K562 (cell line): ENCODE measurements at regions not wholly inside any gene's neighbourhood (a gene's known extent, or its start where the extent isn't known, plus 50 kb on each side); places are given as distances from the start of the nearest gene placed in this dataset.

Experiments used
- ATAC-seq: fragments of 200-7000 bp; cut with Tn5 transposase; 3 replicates; pipeline ENCODE4 v1.9.1; 2020; ENCODE audit warnings: moderate library complexity
- BruUV-seq: library from RNA; stranded (reverse); fragments of 400-500 nt; replicated peaks from 2 replicates; lab custom pipeline; 2021; lab: Mats Ljungman, UMichigan
- CTCF ChIA-PET: fragments of 300-600 bp; formaldehyde crosslinking; extraction: SDS; loops from one replicate; lab custom pipeline; 2021; ENCODE audit warnings: low intra/inter-chr PET ratio; lab: Yijun Ruan, JAX
- POLR2A ChIA-PET: fragments of 300-600, 350-650 bp; sonication (Branson Sonifier 250); formaldehyde crosslinking; extraction: SDS; loops from one replicate; lab custom pipeline; 2021; ENCODE audit warnings: antibody characterized with exemption, inconsistent platforms; lab: Yijun Ruan, JAX
- DNase-seq, 4 experiments: peaks; one replicate each; pipeline versions ENCODE4 v3.0.0 to v3.0.0-alpha.2; 2011 to 2018; ENCODE audit warnings: low spot score in 3 of 4, mixed read lengths in 3 of 4; ENCODE audit errors: extremely low read depth in 1 of 4
- FAIRE-seq: peaks from 2 replicates; lab custom pipeline; 2011; peaks lifted over from hg19 to GRCh38; lab: Jason Lieb, UNC
- H2AFZ ChIP-seq: 2 replicates; pipeline ENCODE4 v1.6.0; 2011; ENCODE audit warnings: low read depth, low read length, control low read depth, inconsistent platforms
- H3K27ac ChIP-seq: fragments of 200-600 bp; 3 replicates; pipeline ENCODE4 v1.8.0; 2011; ENCODE audit warnings: low read depth, mild to moderate bottlenecking, control low read depth, inconsistent platforms, low read length, moderate library complexity, mixed read lengths; ENCODE audit errors: extremely low read depth
- H3K27me3 ChIP-seq, 2 experiments: fragments of 300-600 bp in 1 of 2; 2 replicates in 1 of 2; 3 replicates in 1 of 2; pipeline versions ENCODE4 v1.6.0 to v1.8.0; 2011; ENCODE audit warnings: inconsistent platforms in 2 of 2, low read length in 2 of 2, mild to moderate bottlenecking in 1 of 2, mixed read lengths in 1 of 2, moderate library complexity in 1 of 2; ENCODE audit not compliant: control insufficient read depth in 2 of 2, insufficient read depth in 2 of 2
- H3K36me3 ChIP-seq: fragments of 300-600 bp; 3 replicates; pipeline ENCODE4 v1.8.0; 2011; ENCODE audit warnings: mild to moderate bottlenecking, low read length, inconsistent platforms; ENCODE audit not compliant: control insufficient read depth, insufficient read depth
- H3K4me1 ChIP-seq, 2 experiments: fragments of 200-600 bp in 1 of 2; replicated peaks in 1 of 2; 2 replicates in 1 of 2; 3 replicates in 1 of 2; pipeline versions ENCODE4 v1.5.1 to v1.8.0; 2011; ENCODE audit warnings: inconsistent platforms in 2 of 2, low read length in 2 of 2, mild to moderate bottlenecking in 1 of 2, mixed read lengths in 1 of 2, moderate library complexity in 1 of 2; ENCODE audit not compliant: control insufficient read depth in 2 of 2, insufficient read depth in 2 of 2
- H3K4me2 ChIP-seq: 2 replicates; pipeline ENCODE4 v1.6.1; 2011; ENCODE audit warnings: low read length, control low read depth, inconsistent platforms, mixed read lengths; ENCODE audit not compliant: insufficient read depth
- H3K4me3 ChIP-seq: fragments of 200-600 bp; sonication (generic), shearing (Covaris generic); 2 replicates; pipeline ENCODE4 v1.5.1; 2016; ENCODE audit warnings: control low read depth, inconsistent platforms
- H3K79me2 ChIP-seq: fragments of 200-600 bp; 3 replicates; pipeline ENCODE4 v1.8.0; 2011; ENCODE audit warnings: low read length, inconsistent platforms; ENCODE audit not compliant: control insufficient read depth, insufficient read depth
- H3K9ac ChIP-seq, 2 experiments: 2 replicates each; pipeline versions ENCODE4 v1.6.0 to v1.6.1; 2011; ENCODE audit warnings: low read depth in 2 of 2, low read length in 2 of 2, control low read depth in 1 of 2, inconsistent platforms in 1 of 2, mild to moderate bottlenecking in 1 of 2, mixed read lengths in 1 of 2; ENCODE audit not compliant: insufficient read depth in 1 of 2
- H3K9me1 ChIP-seq: one replicate; pipeline ENCODE4 v1.6.0; 2011; ENCODE audit warnings: inconsistent platforms, mild to moderate bottlenecking, low read length, moderate library complexity; ENCODE audit not compliant: control insufficient read depth, insufficient read depth
- H3K9me3 ChIP-seq: replicated peaks from 2 replicates; pipeline ENCODE4 v1.5.1; 2011; ENCODE audit warnings: low read depth, low read length, inconsistent platforms; ENCODE audit not compliant: control insufficient read depth, insufficient read depth
- H4K20me1 ChIP-seq: replicated peaks from 2 replicates; pipeline ENCODE4 v1.6.1; 2011; ENCODE audit warnings: low read length, inconsistent platforms, mixed read lengths; ENCODE audit not compliant: control insufficient read depth, insufficient read depth
- ARID3B ChIP-seq: fragments of 250-450 bp; sonication (Bioruptor Pico); IDR thresholded peaks from 2 replicates; pipeline ENCODE4 v1.4.0; 2020; ENCODE audit warnings: borderline replicate concordance
- DDX20 ChIP-seq: fragments of 450-650 bp; IDR thresholded peaks from 2 replicates; pipeline ENCODE4 v1.6.1; 2016; ENCODE audit warnings: missing genetic modification characterization, low read depth, mild to moderate bottlenecking, missing compliant biosample characterization, moderate library complexity
- MXD1 ChIP-seq: fragments of 250-450 bp; sonication (Bioruptor Pico); IDR thresholded peaks from 2 replicates; pipeline ENCODE4 v1.8.0; 2021; ENCODE audit warnings: borderline replicate concordance, mild to moderate bottlenecking, moderate library complexity; ENCODE audit not compliant: poor library complexity, severe bottlenecking
- NELFE ChIP-seq: IDR thresholded peaks from 2 replicates; pipeline ENCODE4 v1.6.1; 2011; ENCODE audit warnings: mild to moderate bottlenecking; ENCODE audit not compliant: insufficient read depth, insufficient read length
- PRMT5 ChIP-seq: sonication (generic); formaldehyde crosslinking; IDR thresholded peaks from 2 replicates; pipeline ENCODE4 v1.5.0; 2020; ENCODE audit warnings: missing genetic modification reagents
- RHOXF2B ChIP-seq: fragments of 250-450 bp; sonication (Bioruptor Pico); conservative IDR thresholded peaks from 2 replicates; pipeline ENCODE4 v1.5.1; 2021
- SETDB1 ChIP-seq: IDR thresholded peaks from one replicate; pipeline ENCODE4 v1.6.1; 2012; ENCODE audit warnings: low read length, control low read depth, inconsistent platforms
- TAF1 ChIP-seq: IDR thresholded peaks from 2 replicates; pipeline ENCODE4 v1.6.1; 2011; ENCODE audit warnings: mild to moderate bottlenecking, low read length, moderate library complexity; ENCODE audit not compliant: insufficient read depth, control insufficient read depth, severe bottlenecking; ENCODE audit errors: extremely low read depth
- TAF15 ChIP-seq: fragments of 200-400 bp; formaldehyde crosslinking; IDR thresholded peaks from 2 replicates; pipeline ENCODE4 v1.6.1; 2017; ENCODE audit warnings: mild to moderate bottlenecking, low read depth, low read length, moderate library complexity
- TARDBP ChIP-seq: fragments of 450-650 bp; IDR thresholded peaks from 2 replicates; pipeline ENCODE4 v1.6.1; 2016
- TGIF2 ChIP-seq: sonication (generic); formaldehyde crosslinking; IDR thresholded peaks from 2 replicates; pipeline ENCODE4 v1.8.1; 2022; ENCODE audit warnings: mild to moderate bottlenecking, missing genetic modification reagents, moderate library complexity
- TRIM28 ChIP-seq: fragments of 450-650 bp; IDR thresholded peaks from 2 replicates; pipeline ENCODE4 v1.6.1; 2017
- ZBTB8A ChIP-seq: fragments of 450-650 bp; IDR thresholded peaks from 2 replicates; pipeline ENCODE4 v1.6.1; 2018; ENCODE audit warnings: mild to moderate bottlenecking, moderate library complexity; ENCODE audit not compliant: partially characterized antibody
- ZNF175 ChIP-seq: fragments of 200-800 bp; sonication (Bioruptor generic); IDR thresholded peaks from 2 replicates; pipeline ENCODE4 v1.6.1; 2016; ENCODE audit warnings: low read depth, mild to moderate bottlenecking, missing genetic modification characterization, missing compliant biosample characterization
- ZNF263 ChIP-seq: sonication (generic); formaldehyde crosslinking; IDR thresholded peaks from 2 replicates; pipeline ENCODE4 v1.8.0; 2022; ENCODE audit warnings: mild to moderate bottlenecking, missing genetic modification reagents, borderline replicate concordance
- WGBS: fragments of 100-300 bp; shearing (Covaris generic); methylation state at CpG from one replicate; pipeline ENCODE4 v1.1.6; 2016; ENCODE audit warnings: low coverage, mixed read lengths; ENCODE audit not compliant: insufficient coverage; ENCODE audit errors: missing lambda C conversion rate; 5-methylcytosine and 5-hydroxymethylcytosine counted together
- in situ Hi-C: fragments of 300-500 bp; cut with MboI; formaldehyde crosslinking; loops from 4 replicates; pipeline ENCODE4 v1.15.0; 2018; ENCODE audit warnings: inconsistent platforms, mixed read lengths
- intact Hi-C: fragments of 100-400 bp; cut with micrococcal nuclease; formaldehyde crosslinking; loops from 2 replicates; pipeline ENCODE4 v1.14.2; 2022

- H3K4me2 ChIP-seq: no peak overlapping the region
- H3K4me1 ChIP-seq: no peaks in the 10 kb centered on the region
- ATAC-seq: no peak
- H3K79me2 ChIP-seq: no peaks in the 10 kb centered on the region
- H3K4me3 ChIP-seq: no peak overlapping the region
- no peak overlapping the region for H3K9ac ChIP-seq
- in situ Hi-C loops: no loop called here
- H2AFZ ChIP-seq: no peak overlapping the region
- 0% methylated on average over 3 of the region's 4 CpGs for WGBS
- no peak for FAIRE-seq
- intact Hi-C loops: no loop called here
- H3K9me3 ChIP-seq: no peaks in the 10 kb centered on the region
- ChIA-PET POLR2A (no interaction called here), CTCF (no interaction called here)
- H4K20me1 ChIP-seq: no peaks in the 10 kb centered on the region
- TF ChIP-seq ZNF175 (CRISPR knock-in tag) (no peak), ZBTB8A (no peak), PRMT5 (CRISPR knock-in tag) (no peak), TAF15 (no peak), TAF1 (no peak)
- DNase-seq: no peak
- no peaks in the 10 kb centered on the region for H3K36me3 ChIP-seq
- no peaks in the 10 kb centered on the region for H3K9me1 ChIP-seq
- H3K27ac ChIP-seq: no peak overlapping the region
- no TSS peak for BruUV-seq
- no peaks in the 10 kb centered on the region for H3K27me3 ChIP-seq
Measured at GRCh38 chr13:103224804-103225203, 158.6 kb upstream of the SLC10A2 start.

GRCh38 chr13:103222683-103223082 lies 156.5 kb upstream of the SLC10A2 start:
- H3K4me3 ChIP-seq: no peak overlapping the region
- BruUV-seq: no TSS peak
- DNase-seq (no peak), ATAC-seq (no peak), FAIRE-seq (no peak)
- no peak for TF ChIP-seq TRIM28
- TF ChIP-seq TGIF2 (CRISPR knock-in tag): no peak
- TF ChIP-seq ZNF263 (CRISPR knock-in tag): no peak
- no peak for TF ChIP-seq TARDBP
- no peak for TF ChIP-seq MXD1
- TF ChIP-seq RHOXF2B (CRISPR knock-in tag): no peak
- TF ChIP-seq NELFE: no peak
- TF ChIP-seq SETDB1: no peak
- TF ChIP-seq ARID3B: no peak
- no peak for TF ChIP-seq DDX20 (tag)
- H3K9ac ChIP-seq: no peak overlapping the region
- no peaks in the 10 kb centered on the region for H3K27me3 ChIP-seq
- H3K27ac ChIP-seq: no peak overlapping the region
- no peaks in the 10 kb centered on the region for H3K4me1 ChIP-seq
- 0% methylated on average over 4 of the region's 4 CpGs for WGBS
- H3K79me2 ChIP-seq: no peaks in the 10 kb centered on the region
- intact Hi-C loops: no loop called here
- H3K36me3 ChIP-seq: no peaks in the 10 kb centered on the region
- no peak overlapping the region for H2AFZ ChIP-seq
- no peaks in the 10 kb centered on the region for H3K9me3 ChIP-seq
- no peaks in the 10 kb centered on the region for H4K20me1 ChIP-seq
- H3K4me2 ChIP-seq: no peak overlapping the region
- in situ Hi-C loops: no loop called here
- CTCF ChIA-PET: no interaction called here
- H3K9me1 ChIP-seq: no peaks in the 10 kb centered on the region
- POLR2A ChIA-PET: no interaction called here
